GM23248 (cell line): ENCODE measurements at regions not wholly inside any gene's neighbourhood (a gene's known extent, or its start where the extent isn't known, plus 50 kb on each side); places are given as distances from the start of the nearest gene placed in this dataset.

Source experiments
- EZH2 ChIP-seq: fragments of 200-600 bp; sonication (generic); IDR thresholded peaks from 2 replicates; pipeline ENCODE4 v1.6.1; 2018; ENCODE audit warnings: antibody characterized with exemption, mild to moderate bottlenecking; ENCODE audit not compliant: insufficient read depth, poor library complexity, severe bottlenecking
- EZH2phosphoT487 ChIP-seq: fragments of 200-600 bp; sonication (generic); IDR thresholded peaks from 2 replicates; pipeline ENCODE4 v1.6.1; 2018; ENCODE audit warnings: antibody characterized with exemption, moderate library complexity, mild to moderate bottlenecking, low read depth; ENCODE audit not compliant: insufficient read depth

DNA sequence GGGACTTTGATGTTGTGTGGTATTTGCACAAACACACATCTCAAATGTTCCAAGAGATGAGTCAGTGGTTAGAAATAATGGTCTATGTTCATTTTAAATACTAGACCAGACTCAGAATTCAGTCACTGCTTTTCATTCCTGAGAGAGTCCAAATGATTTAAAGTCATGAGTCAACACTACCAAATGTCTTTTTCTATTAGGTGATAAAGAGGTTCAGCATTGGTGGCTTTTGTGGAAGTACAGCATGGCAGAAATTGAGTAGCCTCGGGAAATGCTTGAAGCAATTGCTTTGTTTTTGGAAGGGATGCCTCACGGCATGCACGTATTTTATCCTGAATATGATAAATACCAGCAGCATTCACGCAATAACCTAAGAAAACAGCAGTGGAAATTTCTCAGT lies 115.7 kb downstream of the DIO2 start:
- TF ChIP-seq EZH2 (no peak), EZH2phosphoT487 (no peak)
